ENCODE measurements at regions not wholly inside any gene's neighbourhood (a gene's known extent, or its start where the extent isn't known, plus 50 kb on each side); places are given as distances from the start of the nearest gene placed in this dataset.
A peak's percentile ranks its signal among the peaks of the same experiment; 100 is the strongest.

DNA sequence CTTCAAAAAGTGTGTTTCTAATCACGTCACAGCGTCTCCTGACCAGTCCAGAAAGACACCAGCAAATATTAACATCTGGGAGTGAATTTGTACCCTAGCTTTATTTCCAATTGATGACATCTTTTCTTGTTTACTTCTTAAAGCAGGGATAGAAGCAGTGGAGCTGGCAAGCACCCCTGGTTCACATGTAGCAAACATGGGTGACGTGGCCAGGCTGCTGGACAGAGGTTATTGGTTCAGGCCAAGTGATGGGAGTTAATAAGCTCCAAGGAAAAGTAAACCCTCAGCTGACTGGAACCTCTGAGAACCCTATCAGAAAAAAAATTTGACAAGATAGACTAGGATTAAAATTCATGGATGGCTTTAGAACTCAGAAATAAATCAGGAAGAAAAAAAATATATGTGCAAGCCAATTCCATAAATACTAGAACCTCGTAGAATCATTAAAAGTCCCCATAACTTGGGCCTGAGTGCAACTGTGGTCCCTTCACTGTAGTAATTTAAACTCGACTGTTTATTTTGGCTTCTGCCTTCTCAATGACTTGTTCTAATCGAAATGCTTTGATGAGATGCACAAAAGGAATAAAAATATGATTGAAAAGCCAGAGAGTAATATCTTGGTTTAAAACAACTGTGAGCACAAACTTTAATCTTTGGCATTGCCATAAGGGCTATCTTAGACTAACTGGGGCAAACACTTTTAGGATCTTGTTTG, 121.5 kb upstream of the CTAGE1 start:
- WGBS, 2 experiments, result 89 to 97% methylated on average over 6 of the region's 6 CpGs
- no peak overlapping the region for H3K27ac ChIP-seq (ENCODE audit: insufficient read depth, low read depth, low read length, poor library complexity, severe bottlenecking)

DNA sequence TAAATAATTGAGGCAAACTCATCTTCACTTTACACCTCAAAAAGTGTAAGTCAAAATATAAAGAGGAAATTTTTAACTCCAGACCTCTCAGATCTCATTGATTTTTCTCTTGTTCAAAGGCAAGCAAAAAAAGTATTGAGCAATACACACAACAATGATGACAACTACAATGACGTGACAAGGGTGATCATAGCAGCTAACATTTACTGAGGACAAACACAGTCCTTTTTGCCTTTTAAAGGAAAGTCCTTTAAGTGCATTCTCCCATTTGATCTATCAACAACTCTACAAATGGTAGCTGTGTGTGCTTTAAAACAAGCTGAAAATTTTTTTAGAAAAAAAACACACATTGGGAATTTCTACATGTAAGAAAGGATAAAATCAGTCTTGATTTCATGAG, 123.5 kb upstream of the CTAGE1 start:
- no peaks in the 10 kb centered on the region for H3K4me1 ChIP-seq (ENCODE audit: control insufficient read depth, insufficient read depth, low read length)
- no peak overlapping the region for H3K27ac ChIP-seq (ENCODE audit: insufficient read depth, low read depth, low read length, poor library complexity, severe bottlenecking)
- 96 to 100% methylated on average over 1 of the region's 1 CpG for WGBS, 2 experiments
- H3K36me3 ChIP-seq (ENCODE audit: control insufficient read depth, insufficient read depth, low read length), result no peaks in the 10 kb centered on the region
- H3K4me3 ChIP-seq (ENCODE audit: insufficient read depth, low read depth, low read length), result no peak overlapping the region
- no peaks in the 10 kb centered on the region for H3K27me3 ChIP-seq (ENCODE audit: control insufficient read depth, insufficient read depth, low read length, poor library complexity, severe bottlenecking)
- no peaks in the 10 kb centered on the region for H3K9me3 ChIP-seq (ENCODE audit: control insufficient read depth, low read length)

More for the DNA sequence above, 121.5 kb upstream of the CTAGE1 start:
- no peaks in the 10 kb centered on the region for H3K9me3 ChIP-seq (ENCODE audit: control insufficient read depth, low read length)
- H3K4me1 ChIP-seq (ENCODE audit: control insufficient read depth, insufficient read depth, low read length), result no peaks in the 10 kb centered on the region
- no peaks in the 10 kb centered on the region for H3K27me3 ChIP-seq (ENCODE audit: control insufficient read depth, insufficient read depth, low read length, poor library complexity, severe bottlenecking)
- no peaks in the 10 kb centered on the region for H3K36me3 ChIP-seq (ENCODE audit: control insufficient read depth, insufficient read depth, low read length)
- H3K4me3 ChIP-seq (ENCODE audit: insufficient read depth, low read depth, low read length), result no peak overlapping the region

DNA sequence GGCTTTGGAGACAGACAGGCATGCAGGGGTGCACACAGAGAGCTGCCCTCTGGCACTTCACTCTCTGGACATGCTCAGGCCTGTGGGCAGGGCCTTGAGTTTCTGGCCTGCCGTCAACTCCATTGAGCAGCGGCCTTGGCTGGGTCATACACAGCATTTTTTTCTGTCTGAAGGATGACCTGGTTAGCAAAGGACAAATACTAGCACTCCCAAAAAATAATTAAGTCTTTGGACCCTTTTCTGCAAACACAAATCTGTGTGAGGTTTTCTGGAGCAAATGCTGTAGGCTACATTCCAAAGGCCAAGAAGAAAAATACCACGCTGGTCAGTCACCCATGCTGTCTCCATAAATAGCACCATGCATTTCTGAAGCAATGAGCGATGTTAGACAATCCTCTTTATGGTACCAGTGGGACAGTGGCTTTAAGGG, 124.7 kb upstream of the CTAGE1 start:
- Histone ChIP-seq H3K4me3 (ENCODE audit: insufficient read depth, low read depth, low read length) (no peak overlapping the region), H3K27ac (ENCODE audit: insufficient read depth, low read depth, low read length, poor library complexity, severe bottlenecking) (no peak overlapping the region), H3K9me3 (ENCODE audit: control insufficient read depth, low read length) (no peaks in the 10 kb centered on the region), H3K27me3 (ENCODE audit: control insufficient read depth, insufficient read depth, low read length, poor library complexity, severe bottlenecking) (no peaks in the 10 kb centered on the region), H3K4me1 (ENCODE audit: control insufficient read depth, insufficient read depth, low read length) (no peaks in the 10 kb centered on the region), H3K36me3 (ENCODE audit: control insufficient read depth, insufficient read depth, low read length) (no peaks in the 10 kb centered on the region)
- WGBS, 2 experiments, result 93 to 95% methylated on average over 4 of the region's 4 CpGs

DNA sequence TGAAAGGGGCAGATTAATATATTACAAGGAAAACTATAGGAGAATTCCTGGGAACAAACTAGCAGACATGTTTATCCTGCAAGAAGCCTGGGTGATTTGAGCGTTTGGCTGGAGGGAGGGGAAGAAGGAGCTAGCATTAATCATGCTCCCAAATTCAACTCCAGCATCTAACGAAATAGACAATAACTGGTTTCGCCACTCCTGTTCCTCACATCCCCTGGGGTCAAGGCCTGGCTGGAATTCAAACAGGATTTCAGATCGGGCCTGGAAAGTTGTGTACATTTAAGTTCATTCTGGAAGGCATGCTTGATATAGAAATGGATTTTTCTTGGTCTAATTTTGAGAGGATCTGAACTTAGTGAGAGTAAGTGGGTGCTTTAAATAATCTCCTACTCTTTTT, 126.1 kb upstream of the CTAGE1 start:
- H3K4me1 ChIP-seq (ENCODE audit: control insufficient read depth, insufficient read depth, low read length), result no peaks in the 10 kb centered on the region

DNA sequence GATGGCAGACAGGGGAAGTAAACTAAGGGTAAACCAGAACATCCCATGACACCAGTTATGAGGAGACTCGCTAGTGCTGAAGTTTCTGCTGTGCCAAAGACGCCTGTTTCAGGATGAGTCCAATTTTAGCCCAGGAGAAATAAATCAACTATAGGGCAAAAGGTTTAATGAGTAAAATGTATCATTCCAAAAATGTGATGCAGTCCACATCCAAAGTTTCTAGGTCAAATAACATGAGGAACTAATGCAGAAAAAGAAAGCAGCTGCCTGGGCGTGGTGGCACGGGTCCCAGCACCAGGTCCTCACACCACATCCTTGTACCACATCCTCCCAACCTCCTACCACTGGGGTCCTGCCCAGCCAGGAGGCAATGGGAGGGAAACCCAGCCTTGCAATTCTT, 126.9 kb upstream of the CTAGE1 start:
- H3K36me3 ChIP-seq (ENCODE audit: control insufficient read depth, insufficient read depth, low read length), result no peaks in the 10 kb centered on the region
- H3K9me3 ChIP-seq (ENCODE audit: control insufficient read depth, low read length), result no peaks in the 10 kb centered on the region
- H3K4me1 ChIP-seq (ENCODE audit: control insufficient read depth, insufficient read depth, low read length), result no peaks in the 10 kb centered on the region
- H3K27ac ChIP-seq (ENCODE audit: insufficient read depth, low read depth, low read length, poor library complexity, severe bottlenecking), result no peak overlapping the region
- 92 to 93% methylated on average over 4 of the region's 4 CpGs for WGBS, 2 experiments
- no peak overlapping the region for H3K4me3 ChIP-seq (ENCODE audit: insufficient read depth, low read depth, low read length)
- H3K27me3 ChIP-seq (ENCODE audit: control insufficient read depth, insufficient read depth, low read length, poor library complexity, severe bottlenecking), result no peaks in the 10 kb centered on the region

More for the DNA sequence above, 126.1 kb upstream of the CTAGE1 start:
- Histone ChIP-seq H3K9me3 (ENCODE audit: control insufficient read depth, low read length) (no peaks in the 10 kb centered on the region), H3K27ac (ENCODE audit: insufficient read depth, low read depth, low read length, poor library complexity, severe bottlenecking) (no peak overlapping the region), H3K27me3 (ENCODE audit: control insufficient read depth, insufficient read depth, low read length, poor library complexity, severe bottlenecking) (no peaks in the 10 kb centered on the region), H3K36me3 (ENCODE audit: control insufficient read depth, insufficient read depth, low read length) (no peaks in the 10 kb centered on the region), H3K4me3 (ENCODE audit: insufficient read depth, low read depth, low read length) (no peak overlapping the region)
- 92 to 95% methylated on average over 4 of the region's 4 CpGs for WGBS, 2 experiments

DNA sequence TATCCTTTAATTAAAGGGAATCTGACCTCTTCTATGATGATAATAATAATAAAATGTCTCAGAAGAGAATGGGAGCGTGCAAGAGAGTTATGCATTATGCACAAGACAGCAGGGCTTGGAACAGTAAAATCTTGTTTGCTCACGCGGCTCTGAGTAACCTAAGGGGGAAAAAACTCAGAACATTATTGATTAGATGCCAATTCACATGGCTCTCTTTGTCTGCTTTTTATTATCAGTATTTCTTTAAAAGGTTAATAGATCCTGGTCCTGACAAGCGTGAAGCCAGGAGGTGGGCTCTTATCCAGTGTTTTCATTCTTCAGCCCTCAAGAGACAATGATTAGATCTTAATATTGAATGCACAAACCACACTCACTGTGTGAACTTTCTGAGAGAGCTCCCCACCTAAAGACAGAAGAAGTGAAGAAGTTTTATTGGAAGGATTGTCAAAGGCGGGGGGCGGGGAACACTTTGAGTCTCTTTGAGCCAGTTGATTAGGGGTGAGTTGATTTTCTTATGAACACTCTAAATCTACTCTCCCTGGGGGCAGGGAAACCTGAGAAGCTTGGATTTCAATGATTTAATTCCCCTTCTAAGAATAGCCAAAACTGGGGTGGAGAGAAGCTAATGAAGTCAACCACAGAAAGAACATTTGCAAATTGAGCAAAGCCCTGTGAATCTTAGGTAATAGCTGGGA, 127.5 kb upstream of the CTAGE1 start:
- Histone ChIP-seq H3K36me3 (ENCODE audit: control insufficient read depth, insufficient read depth, low read length) (no peaks in the 10 kb centered on the region), H3K4me3 (ENCODE audit: insufficient read depth, low read depth, low read length) (no peak overlapping the region), H3K27ac (ENCODE audit: insufficient read depth, low read depth, low read length, poor library complexity, severe bottlenecking) (no peak overlapping the region), H3K27me3 (ENCODE audit: control insufficient read depth, insufficient read depth, low read length, poor library complexity, severe bottlenecking) (no peaks in the 10 kb centered on the region), H3K4me1 (ENCODE audit: control insufficient read depth, insufficient read depth, low read length) (no peaks in the 10 kb centered on the region), H3K9me3 (ENCODE audit: control insufficient read depth, low read length) (no peaks in the 10 kb centered on the region)
- WGBS, 2 experiments, result 96% methylated on average over 5 to 6 of the region's 6 CpGs

DNA sequence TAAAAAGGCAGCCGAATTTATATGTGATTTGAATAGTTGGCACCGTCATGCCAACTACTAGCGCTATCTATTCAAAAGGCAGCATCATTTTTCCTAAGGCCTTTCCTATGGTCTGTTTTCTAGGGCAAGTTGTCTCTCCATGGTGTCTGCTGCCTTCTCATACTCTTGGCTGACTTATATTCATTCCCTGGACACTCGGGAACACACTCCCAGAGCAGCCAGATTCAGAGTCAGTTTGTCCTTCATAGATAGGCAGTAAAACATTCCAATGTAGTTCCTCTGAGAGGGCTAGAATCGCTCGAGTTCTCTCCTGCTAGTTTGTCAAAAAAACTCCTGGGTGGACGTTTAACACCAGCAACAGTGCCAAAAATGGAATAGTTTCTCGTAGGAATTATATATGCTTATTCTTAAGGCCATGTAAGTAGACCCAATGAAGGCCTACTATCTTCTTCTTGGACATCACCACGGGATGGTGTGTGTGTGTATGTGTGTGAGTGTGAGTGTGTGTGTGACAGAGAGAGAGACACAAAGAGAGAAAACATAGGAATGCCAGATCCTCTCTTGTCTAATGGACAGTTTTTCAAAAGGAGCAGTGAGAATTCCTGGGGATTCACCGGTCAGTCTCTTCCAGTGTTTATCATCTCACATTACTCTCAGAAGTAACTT, 129.3 kb upstream of the CTAGE1 start:
- Histone ChIP-seq H3K4me1 (ENCODE audit: control insufficient read depth, insufficient read depth, low read length) (no peaks in the 10 kb centered on the region), H3K27me3 (ENCODE audit: control insufficient read depth, insufficient read depth, low read length, poor library complexity, severe bottlenecking) (no peaks in the 10 kb centered on the region), H3K9me3 (ENCODE audit: control insufficient read depth, low read length) (no peaks in the 10 kb centered on the region), H3K27ac (ENCODE audit: insufficient read depth, low read depth, low read length, poor library complexity, severe bottlenecking) (no peak overlapping the region), H3K4me3 (ENCODE audit: insufficient read depth, low read depth, low read length) (no peak overlapping the region), H3K36me3 (ENCODE audit: control insufficient read depth, insufficient read depth, low read length) (no peaks in the 10 kb centered on the region)
- WGBS, 2 experiments, result 94 to 95% methylated on average over 10 of the region's 10 CpGs

DNA sequence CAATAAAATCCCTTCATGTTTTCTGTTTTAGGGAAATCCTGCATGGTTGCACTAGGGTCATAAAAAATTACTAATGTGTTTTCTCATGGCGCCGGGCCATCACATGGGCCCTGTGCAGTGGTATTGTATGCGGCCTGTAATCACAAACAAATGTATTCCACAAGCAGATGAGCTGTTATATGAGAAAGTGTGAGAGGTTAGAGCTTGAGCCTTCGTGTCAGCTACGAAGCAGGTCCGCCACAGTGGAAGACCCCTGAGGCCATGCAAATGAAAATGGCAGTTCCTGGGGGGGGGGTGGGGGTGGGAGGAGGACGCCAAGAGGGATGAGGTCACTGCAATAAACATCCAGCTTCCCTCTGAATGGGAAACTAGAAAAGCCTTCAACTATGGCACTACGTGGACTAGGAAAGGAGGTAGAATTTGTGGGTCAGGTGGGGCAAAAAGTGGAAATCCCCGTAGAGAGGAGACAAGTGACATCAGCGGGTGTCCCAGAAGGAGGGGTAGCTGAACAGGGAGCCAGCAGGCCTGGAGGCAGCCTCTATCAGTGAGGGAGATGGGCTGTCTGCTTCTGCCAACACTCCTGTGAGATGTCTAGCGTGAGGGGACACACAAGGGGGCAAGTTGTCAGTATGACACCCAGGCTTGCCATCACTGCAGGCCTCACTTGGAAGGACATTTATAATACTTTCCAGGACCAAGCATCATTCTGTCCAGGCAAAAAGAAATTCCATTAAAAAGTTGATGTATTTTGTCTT, 130.3 kb upstream of the CTAGE1 start:
- no peaks in the 10 kb centered on the region for H3K36me3 ChIP-seq (ENCODE audit: control insufficient read depth, insufficient read depth, low read length)
- peak overlapping the region; percentile 16 for H3K27ac ChIP-seq (ENCODE audit: insufficient read depth, low read depth, low read length, poor library complexity, severe bottlenecking)
- no peak overlapping the region for H3K4me3 ChIP-seq (ENCODE audit: insufficient read depth, low read depth, low read length)
- 73 to 76% methylated on average over 8 to 11 of the region's 11 CpGs for whole genome bisulfite sequencing, 2 experiments
- H3K4me1 ChIP-seq (ENCODE audit: control insufficient read depth, insufficient read depth, low read length), result no peaks in the 10 kb centered on the region
- no peaks in the 10 kb centered on the region for H3K27me3 ChIP-seq (ENCODE audit: control insufficient read depth, insufficient read depth, low read length, poor library complexity, severe bottlenecking)
- no peaks in the 10 kb centered on the region for H3K9me3 ChIP-seq (ENCODE audit: control insufficient read depth, low read length)

DNA sequence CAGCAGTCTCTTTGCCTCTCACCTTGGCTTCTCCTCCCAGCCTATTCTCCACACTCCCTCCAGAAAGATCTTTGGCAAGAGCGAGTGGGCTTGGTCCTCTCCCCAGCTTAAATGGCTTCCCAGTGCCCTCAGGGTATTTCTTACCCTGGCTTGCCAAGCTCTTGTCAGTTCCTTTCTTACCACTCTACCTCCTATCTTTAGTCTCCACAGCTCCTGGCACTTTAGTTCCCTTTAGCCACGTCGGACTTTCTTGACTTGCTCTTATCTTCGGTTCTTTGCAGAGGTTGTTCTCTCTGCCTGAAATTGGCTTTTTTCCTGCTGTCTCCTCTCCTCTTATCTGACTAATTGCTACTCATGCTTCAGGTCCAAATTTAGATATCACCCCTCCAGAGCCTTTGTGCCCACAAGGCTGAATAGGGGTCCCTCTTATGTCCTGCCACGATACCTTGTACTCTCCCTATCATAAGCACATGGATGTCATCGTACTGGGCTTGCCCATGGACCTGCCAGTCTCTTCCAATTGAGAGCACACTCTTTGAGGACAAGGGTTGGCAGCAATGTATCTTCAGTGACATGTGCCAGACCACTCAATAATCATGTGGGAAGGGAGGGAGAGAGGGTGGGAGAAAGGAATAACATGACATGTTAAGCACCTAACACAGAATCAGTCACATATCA, 131.7 kb upstream of the CTAGE1 start:
- Histone ChIP-seq H3K27ac (ENCODE audit: insufficient read depth, low read depth, low read length, poor library complexity, severe bottlenecking) (no peak overlapping the region), H3K27me3 (ENCODE audit: control insufficient read depth, insufficient read depth, low read length, poor library complexity, severe bottlenecking) (no peaks in the 10 kb centered on the region), H3K4me1 (ENCODE audit: control insufficient read depth, insufficient read depth, low read length) (no peaks in the 10 kb centered on the region), H3K9me3 (ENCODE audit: control insufficient read depth, low read length) (no peaks in the 10 kb centered on the region), H3K36me3 (ENCODE audit: control insufficient read depth, insufficient read depth, low read length) (no peaks in the 10 kb centered on the region), H3K4me3 (ENCODE audit: insufficient read depth, low read depth, low read length) (no peak overlapping the region)
- 92 to 93% methylated on average over 6 of the region's 6 CpGs for whole genome bisulfite sequencing, 2 experiments
